ENCODE measurements at regions not wholly inside any gene's neighbourhood (a gene's known extent, or its start where the extent isn't known, plus 50 kb on each side); places are given as distances from the start of the nearest gene placed in this dataset.

- DNase-seq (ENCODE audit: low spot score) = no peak
These were observed 116.5 kb downstream of the HS3ST3B1 start for GRCh38 chr17:14417336-14417735.

GRCh38 chr17:14409292-14409691 is 108.4 kb downstream of the HS3ST3B1 start:
- no peak for DNase-seq (ENCODE audit: low spot score)

GRCh38 chr17:14407541-14407940 is 106.7 kb downstream of the HS3ST3B1 start:
- DNase-seq (ENCODE audit: low spot score) = no peak

GRCh38 chr17:14405189-14405588 is 104.3 kb downstream of the HS3ST3B1 start:
- no peak for DNase-seq (ENCODE audit: low spot score)
